Activated gamma-delta T cell treated with Interleukin-2 at 50 U/mL for 16 hours (primary cell): ENCODE measurements at regions not wholly inside any gene's neighbourhood (a gene's known extent, or its start where the extent isn't known, plus 50 kb on each side); places are given as distances from the start of the nearest gene placed in this dataset.

Experiments used
- DNase-seq: peaks from one replicate; pipeline ENCODE4 v3.0.0-alpha.2; 2020

DNA sequence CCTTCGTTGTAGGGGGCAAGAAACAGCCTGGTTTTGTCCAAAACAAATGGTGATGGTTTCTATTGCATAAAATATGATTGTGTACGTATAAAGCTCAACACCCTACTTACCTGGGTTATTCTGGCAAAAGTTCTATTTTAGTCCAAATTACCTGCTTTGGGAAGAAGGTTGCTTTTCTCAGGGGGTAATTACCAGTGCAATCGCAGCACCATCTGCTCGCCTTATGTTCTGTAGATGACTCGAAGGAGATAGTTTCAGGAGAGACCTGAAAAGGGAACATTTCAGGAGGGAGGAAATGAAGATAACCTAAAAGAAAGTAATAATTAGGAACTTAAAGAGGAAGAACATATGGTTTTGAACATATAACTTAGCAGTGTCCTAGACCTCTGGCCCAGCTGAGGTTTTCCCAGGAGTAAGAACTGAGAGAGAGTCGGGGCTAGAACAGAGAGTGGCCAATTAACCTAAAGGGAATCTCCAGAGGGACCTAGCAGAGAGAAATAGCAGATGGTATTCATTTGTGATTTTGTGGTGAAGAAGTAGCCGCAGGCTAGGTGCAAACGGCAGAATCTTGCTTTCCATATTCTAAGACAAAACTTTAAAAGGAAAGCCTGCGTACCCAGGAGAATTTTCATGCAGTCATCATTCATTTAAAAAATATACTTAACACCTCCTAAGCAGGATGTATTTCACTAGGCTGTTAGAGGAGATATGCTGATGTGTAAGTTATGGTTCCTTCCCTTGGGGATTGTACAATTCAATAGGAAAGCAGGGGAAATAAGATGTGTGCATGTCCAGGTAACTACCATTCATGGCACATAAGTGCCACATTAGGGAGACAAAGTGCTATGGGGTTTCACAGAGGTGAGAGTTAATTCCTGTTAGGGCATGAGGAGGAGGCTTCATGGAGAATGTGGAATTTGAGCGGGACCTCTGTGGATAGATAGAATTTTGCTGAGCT lies 113.0 kb upstream of the SLC10A2 start:
- DNase-seq: no peak

DNA sequence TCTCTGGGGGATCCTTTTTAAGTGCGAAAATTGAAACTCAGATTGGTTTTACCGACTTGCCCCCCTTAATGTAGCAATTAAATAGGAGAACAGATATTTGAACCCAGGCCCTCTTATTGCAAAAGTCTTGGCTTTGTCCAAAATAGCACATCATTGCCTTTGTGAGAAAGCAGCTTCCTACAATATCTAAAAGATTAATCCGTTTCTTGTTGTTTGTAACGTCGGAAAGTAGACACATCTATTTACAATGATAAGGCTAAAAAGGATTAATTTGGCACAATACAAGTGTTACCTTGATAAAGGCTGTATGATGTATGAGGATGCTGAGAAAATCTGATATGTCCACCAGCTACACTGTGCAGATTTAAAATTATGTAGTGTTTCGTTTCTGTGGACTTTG lies 108.7 kb upstream of the SLC10A2 start:
- no peak for DNase-seq

DNA sequence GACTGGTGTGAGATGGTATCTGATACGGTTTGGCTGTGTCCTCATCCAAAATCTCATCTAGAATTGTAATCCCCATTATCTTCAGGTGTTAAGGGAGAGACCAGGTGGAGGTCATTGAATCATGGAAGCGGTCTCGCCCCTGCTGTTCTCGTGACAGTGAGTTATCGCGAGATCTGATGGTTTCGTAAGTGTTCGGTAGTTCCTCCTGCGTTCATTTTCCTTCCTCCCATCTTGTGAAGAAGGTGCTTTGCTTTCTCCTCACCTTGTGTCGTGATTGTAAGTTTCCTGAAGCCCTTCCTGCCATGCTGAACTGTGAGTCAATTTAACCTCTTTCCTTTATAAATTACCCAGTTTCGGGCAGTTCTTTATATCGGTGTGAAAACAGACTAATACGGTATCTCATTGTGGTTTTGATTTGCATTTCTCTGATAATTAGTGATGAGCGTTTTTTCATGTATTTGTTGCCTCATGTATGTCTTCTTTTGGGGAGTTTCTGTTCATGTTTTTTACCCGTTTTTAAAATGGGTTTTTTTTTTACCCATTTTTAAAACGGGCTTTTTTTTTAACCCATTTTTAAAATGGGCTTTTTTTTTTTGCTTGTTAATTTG lies 102.8 kb upstream of the SLC10A2 start:
- no peak for DNase-seq

DNA sequence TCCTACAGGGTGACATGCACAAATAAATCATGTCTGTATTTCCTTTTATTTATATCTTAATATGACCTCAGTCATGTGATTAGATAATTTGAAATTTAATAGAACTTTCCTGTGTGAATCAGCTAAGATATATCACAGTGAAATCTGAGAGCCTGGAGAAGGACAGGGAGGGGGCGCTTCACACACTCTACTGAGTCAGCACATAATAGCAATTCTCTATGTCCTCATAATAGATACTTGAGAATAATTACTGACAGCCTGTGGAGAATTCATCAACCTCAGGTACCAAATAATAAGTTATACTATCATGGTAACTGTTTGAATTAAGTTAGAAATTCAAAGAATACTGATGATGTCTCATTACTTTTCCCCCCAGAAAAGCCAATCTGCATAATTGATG lies 98.0 kb upstream of the SLC10A2 start:
- DNase-seq: no peak

DNA sequence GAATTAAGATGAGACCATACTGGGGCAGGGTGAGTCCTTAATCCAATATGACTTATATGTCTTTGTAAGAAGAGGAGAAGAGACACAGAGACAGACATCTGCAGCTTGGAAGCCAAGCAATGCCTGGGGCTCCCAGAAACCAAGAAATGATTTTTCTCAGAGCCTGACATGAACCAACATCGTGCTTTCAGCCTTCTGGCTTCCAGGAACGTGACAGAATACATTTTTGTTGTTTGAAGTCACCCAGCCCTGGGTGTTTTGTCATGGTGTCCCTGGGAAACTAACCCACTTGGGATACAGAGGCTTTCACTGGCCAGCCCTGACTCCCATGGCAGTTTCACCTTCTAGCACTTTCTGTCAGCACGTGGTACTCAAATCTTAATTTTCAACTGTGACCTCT lies 95.3 kb upstream of the SLC10A2 start:
- DNase-seq: no peak

DNA sequence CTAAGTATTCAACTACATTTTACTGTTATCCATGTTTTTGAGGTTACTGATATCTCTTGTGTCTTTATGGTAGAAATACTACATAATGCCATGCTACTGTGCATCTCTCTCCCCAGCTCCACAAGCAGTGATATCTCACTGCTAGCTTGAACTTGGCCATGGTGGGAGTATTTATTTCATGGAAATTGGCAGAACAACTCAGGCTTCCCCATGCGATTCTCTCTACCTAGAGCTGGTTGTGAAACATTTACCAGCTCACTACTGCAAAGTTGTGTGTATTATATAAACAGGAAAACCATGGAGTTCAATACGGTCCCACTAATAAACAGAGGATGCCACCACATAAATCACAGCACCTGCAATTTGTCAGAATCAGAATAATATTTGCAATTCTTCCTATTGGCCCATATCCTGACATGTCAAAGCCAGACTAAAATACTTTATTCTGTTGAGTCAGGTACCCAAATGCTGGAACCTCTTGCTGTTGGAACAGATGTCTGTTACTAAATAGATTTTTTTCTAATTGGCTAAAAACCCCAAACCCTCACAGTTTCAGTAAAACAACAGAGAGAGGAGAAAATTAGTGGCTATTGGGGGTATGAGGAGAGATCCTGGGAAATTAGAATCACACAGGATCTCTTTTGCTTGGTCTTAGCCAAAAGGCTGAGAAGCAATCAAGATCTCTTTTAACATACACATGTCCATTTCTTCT lies 91.4 kb upstream of the SLC10A2 start:
- DNase-seq: no peak

DNA sequence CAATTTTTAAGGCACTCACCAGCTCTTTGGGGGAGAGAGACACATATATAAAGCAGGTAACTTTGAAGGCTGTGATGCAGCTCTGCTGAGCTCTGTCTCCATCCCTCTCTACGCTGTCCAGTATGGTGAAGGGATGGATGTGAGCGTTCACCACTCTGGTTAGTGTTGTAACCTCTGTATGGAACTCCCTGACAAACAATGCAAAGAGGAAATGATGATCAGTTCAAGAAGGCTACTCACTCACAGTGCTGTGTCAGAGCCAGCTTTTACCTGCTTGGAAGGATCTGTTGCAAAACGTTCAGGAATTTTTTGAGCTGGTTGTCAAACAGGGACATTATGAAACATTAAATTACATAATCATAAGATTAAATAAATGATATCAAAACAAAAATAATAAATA lies 90.8 kb upstream of the SLC10A2 start:
- no peak for DNase-seq

DNA sequence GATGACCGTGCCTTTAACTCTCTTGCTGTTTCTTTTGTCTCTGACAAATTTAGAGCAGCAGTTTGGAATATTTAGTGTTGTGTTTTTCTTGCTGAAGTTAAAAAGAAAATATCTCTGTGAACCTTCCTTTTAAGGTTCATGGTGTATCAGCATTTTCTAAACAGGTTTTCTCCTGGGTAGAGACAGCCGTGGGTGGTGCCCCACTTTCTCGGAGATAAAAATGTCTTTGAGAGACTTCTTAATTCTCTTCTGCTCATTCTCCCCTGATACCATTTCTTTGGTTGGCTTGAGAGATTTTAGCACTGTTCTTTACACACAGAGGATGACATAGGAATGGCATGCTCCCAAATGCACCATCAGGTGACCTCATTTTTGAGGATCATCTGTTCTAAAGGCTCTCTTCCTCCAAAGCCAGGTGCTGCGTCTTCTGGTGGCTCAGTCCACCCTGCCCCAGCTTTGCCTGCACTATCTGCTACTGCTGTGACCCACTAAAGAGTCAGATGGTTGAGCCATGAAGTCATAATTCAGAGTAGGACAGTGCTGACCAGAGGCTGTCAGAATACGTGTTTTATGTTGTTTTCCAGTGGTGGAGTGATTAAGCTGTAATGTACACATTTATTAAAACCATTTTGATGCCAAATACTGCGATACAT lies 90.3 kb upstream of the SLC10A2 start:
- DNase-seq: no peak

DNA sequence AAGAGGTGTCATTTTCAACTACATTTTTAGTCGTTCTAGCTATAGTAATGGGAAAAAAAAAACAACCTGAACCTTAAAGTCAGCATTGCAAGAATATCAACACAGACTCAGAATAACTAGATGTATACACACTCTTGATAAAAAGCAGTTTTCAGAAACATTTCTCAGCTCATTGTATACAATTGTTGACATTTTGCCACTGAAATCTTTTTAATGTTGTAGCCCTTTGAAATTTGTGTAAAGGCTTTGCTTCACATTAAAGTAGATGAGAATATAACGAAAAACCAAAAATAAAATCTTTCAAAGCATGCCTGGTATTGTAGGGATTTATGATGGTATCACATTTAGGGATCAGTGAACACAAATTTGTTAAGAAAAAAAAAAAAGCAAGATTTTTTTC lies 87.2 kb upstream of the SLC10A2 start:
- DNase-seq: no peak

DNA sequence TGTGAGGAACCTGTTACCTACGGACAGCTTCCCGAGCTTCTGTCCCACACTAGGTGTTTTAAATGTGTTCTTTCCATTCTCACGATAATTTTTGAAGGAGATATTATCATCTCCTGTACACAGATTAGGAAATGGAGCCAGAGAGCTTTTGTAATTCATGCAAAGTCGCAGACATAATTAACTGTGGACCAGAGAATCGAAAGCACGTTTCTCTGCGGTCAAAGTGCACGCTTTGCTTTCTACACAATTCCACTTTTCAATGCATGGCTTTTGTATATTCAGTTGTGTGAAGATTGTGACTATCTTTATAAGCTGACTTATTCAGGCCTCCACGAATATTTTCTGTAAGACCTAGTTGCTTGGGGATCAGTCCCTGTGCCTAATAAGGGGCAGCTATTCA lies 81.7 kb upstream of the SLC10A2 start:
- DNase-seq: no peak

DNA sequence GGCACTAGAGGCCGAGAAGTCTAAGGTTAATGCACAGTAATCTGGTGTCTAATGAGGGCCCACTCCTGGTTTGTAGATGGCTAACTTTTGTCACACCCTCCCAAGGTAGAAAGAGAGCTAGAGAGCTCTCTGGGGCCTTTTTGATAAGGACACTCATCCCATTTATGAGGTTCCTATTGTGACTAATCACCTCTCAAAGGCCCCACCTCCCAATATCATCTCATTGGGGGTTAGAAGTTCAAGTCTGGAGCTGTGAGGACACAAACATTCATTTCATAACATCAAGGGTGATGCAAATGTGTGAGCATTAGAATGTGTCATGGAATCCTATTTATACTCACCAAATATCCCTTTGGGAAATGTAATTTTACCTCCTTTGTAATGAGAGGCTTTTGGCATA lies 79.2 kb upstream of the SLC10A2 start:
- no peak for DNase-seq

DNA sequence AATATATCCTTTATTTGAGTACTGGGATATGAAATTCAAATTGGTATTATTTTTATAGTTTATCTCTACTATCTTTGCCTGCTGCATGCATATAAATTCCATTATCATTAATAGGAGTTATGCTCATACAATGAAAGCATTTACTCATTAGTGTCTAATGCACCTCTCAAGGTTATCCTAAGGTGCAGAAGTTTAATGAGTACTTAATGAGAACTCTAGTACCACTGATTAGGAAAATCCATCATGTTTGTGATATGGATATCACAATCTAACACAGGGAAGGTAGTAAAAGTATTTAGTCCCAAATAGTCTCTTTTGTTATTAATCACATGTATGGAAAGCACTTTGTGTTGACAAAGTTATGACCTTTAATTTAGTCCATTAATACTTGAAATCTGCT lies 77.2 kb upstream of the SLC10A2 start:
- DNase-seq: no peak

DNA sequence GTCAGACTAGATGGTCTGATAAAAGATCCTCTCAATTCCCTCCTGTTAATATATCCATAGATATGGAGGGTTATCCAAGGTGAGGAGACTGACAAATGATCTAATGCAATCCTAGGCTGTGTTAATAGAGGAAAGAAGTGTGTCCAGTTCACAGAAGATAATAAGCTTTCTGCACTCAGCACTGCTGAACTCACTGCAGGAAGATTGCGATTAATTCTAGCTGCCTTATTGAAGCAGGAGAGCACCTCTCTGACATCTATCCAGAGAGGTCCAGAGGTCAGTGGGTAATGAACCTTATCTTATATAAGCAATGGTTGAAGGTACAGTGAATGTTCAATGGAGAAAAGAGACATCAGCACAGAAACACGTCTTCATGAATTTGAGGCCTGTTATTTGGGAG lies 75.9 kb upstream of the SLC10A2 start:
- no peak for DNase-seq

DNA sequence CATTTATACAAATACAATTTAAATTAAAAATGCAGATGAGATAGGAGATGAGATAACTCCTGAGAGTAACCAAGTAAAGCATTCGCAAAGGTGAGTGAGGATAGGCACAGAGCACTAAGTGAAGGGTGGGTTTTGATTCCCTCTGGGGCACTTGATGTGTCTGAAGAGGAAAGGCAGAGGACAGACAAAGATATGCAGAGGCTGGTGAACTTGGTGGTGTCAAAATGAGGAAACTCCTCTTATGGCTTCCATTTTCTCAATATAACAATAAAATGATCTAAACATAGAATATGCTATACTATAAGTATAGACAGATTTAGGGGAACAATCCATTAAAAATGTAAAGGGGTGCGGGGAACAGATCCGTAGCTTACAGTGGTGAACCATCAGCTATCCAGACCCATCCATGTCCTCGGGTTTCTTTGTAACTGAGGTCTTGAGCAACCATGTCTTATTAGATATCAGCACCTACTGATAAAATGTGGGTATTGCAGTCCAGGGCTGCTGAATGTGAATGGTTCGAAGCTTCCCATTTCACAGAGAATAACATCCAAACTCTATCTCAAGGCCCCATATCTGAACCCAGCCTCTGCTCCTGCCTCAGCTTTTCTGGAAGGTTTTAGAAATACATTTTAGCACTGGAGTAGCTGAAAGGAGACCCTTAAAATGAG lies 73.9 kb upstream of the SLC10A2 start:
- DNase-seq: no peak

DNA sequence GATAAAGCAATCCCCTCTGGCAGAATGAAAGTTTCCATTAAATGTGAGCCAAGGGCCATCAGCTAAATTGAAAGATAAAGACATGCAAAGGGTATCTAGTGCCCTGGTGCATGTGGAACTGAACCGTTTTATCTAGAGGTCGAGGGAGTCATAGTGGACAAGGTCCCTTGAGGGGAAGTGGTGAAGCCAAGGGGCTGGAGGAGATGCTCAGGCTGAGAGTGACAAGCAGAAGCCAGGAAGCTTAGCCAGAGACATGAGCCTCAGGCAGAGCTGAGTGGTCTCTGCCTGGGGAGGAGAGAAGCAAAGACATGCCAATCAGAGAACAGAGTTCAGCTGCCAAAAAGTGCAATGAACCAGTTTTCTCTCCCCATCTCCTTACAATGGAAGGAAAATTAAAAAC lies 68.1 kb upstream of the SLC10A2 start:
- DNase-seq: no peak

DNA sequence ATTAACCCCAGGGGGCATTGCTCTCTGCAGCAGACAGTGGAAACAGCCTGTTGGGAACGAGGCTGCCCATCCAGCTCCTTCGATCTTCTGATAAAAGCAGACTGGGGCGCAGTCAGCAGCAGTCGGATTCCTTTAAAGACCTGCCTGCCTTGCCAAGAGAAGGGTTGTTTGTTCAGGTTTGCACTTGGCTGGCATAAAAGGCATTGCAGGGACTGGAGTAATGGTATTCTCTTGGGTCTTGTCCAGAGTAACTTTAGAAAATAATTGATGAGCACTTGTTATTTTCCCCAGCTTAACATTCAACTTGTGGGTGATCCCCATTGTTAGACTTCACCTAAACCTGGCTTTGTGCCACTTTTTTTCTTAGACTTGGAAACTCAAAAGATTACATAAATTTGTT lies 67.3 kb upstream of the SLC10A2 start:
- DNase-seq: no peak

DNA sequence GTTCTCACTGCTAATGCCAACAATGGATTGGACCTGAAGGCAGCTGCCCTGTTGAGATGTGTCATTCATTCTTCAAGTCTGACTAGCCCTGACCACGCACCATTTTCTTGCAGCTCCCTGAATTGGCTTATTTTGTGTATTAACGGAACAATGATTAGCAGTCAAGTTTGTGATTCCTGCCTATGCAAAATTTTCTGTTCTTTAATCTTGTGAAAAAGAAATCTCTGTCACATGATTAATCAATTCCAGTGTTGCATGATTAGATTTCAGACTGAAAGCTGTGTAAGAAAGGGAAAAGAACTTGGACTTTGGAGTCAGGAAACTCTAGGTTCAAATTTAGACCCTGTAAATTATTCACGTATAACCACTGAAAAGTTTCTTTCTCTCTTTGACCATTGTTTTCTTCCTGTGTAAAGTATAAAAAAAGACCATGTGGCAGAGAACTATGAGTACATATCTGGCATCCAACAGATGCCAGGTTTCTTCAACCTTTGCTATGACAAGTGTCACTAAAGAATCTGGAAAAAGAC lies 64.5 kb upstream of the SLC10A2 start:
- DNase-seq: no peak

DNA sequence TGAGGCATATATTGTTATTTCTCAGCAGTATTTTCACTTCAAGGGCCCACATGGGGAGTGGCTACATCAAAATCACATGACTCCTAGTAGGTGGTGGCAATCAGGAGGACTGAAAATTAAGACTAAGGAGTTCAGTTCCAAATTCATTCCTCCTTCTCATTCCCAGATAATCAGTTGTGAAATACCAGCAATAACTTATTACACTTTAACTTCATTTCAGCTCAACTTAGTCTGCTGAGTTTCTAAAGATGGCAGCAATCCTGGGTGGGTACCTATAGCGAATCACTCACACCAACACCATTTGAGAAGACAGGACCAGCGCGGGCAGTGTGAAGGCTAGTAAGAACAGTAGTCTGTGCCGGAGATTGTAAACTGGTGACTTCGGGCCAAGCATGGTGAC lies 63.9 kb upstream of the SLC10A2 start:
- no peak for DNase-seq
